ENCODE measurements at regions not wholly inside any gene's neighbourhood (a gene's known extent, or its start where the extent isn't known, plus 50 kb on each side); places are given as distances from the start of the nearest gene placed in this dataset.

- DNase-seq (ENCODE audit: low read depth in 3 of 3), result no peak
Observed at GRCh38 chr20:50258790-50259483, 68.3 kb downstream of the CEBPB start.

- no peak for DNase-seq (ENCODE audit: low read depth in 3 of 3)
Observed at GRCh38 chr20:50259705-50260478, 69.3 kb downstream of the CEBPB start.

GRCh38 chr20:50260479-50261221 lies 70.0 kb downstream of the CEBPB start:
- DNase-seq (ENCODE audit: low read depth in 3 of 3), result no peak

- no peak for DNase-seq (ENCODE audit: low read depth in 3 of 3)
Observed at GRCh38 chr20:50261471-50262212, 71.0 kb downstream of the CEBPB start.

- DNase-seq (ENCODE audit: low read depth in 3 of 3), result no peak
Observed at GRCh38 chr20:50263831-50264230, 73.2 kb downstream of the CEBPB start.

- no peak for DNase-seq (ENCODE audit: low read depth in 3 of 3)
Observed at GRCh38 chr20:50264534-50265145, 74.0 kb downstream of the CEBPB start.

- no peak for DNase-seq (ENCODE audit: low read depth in 3 of 3)
Observed at GRCh38 chr20:50265245-50265946, 74.8 kb downstream of the CEBPB start.

- no peak for DNase-seq (ENCODE audit: low read depth in 3 of 3)
Observed at GRCh38 chr20:50266293-50267040, 75.8 kb downstream of the CEBPB start.

GRCh38 chr20:50267041-50267865 lies 76.6 kb downstream of the CEBPB start:
- no peak for DNase-seq (ENCODE audit: low read depth in 3 of 3)

- DNase-seq (ENCODE audit: low read depth in 3 of 3), result no peak
Observed at GRCh38 chr20:50267866-50268219, 77.2 kb downstream of the CEBPB start.

GRCh38 chr20:50269091-50270033 lies 78.7 kb downstream of the CEBPB start:
- no peak for DNase-seq (ENCODE audit: low read depth in 3 of 3)

- no peak for DNase-seq (ENCODE audit: low read depth in 3 of 3)
Observed at GRCh38 chr20:50270034-50270395, 79.4 kb downstream of the CEBPB start.

GRCh38 chr20:50270569-50270968 lies 79.9 kb downstream of the CEBPB start:
- no peak for DNase-seq (ENCODE audit: low read depth in 3 of 3)

- no peak for DNase-seq (ENCODE audit: low read depth in 3 of 3)
Observed at GRCh38 chr20:50271176-50271575, 80.5 kb downstream of the CEBPB start.

GRCh38 chr20:50271612-50272011 lies 81.0 kb downstream of the CEBPB start:
- no peak for DNase-seq (ENCODE audit: low read depth in 3 of 3)

GRCh38 chr20:50272030-50272723 lies 81.5 kb downstream of the CEBPB start:
- DNase-seq (ENCODE audit: low read depth in 3 of 3), result no peak

GRCh38 chr20:50272724-50273446 lies 82.3 kb downstream of the CEBPB start:
- DNase-seq (ENCODE audit: low read depth in 3 of 3), result no peak
